D721Med (cell line): ENCODE measurements at regions not wholly inside any gene's neighbourhood (a gene's known extent, or its start where the extent isn't known, plus 50 kb on each side); places are given as distances from the start of the nearest gene placed in this dataset.
"Not testable (repeated sequence)": the region's sequence is repeated elsewhere in the genome, so short reads cannot be mapped to it uniquely, and the experiment has no call there.

Source experiments
- DNase-seq: peaks from one replicate; pipeline ENCODE4 v3.0.0; 2011; ENCODE audit warnings: low spot score; ENCODE audit not compliant: insufficient read length
- FAIRE-seq: peaks from 2 replicates; lab custom pipeline; 2011; peaks lifted over from hg19 to GRCh38; lab: Jason Lieb, UNC
- CTCF ChIP-seq: IDR thresholded peaks from 2 replicates; pipeline ENCODE4 v1.5.1; 2012; ENCODE audit warnings: mild to moderate bottlenecking, control low read depth; ENCODE audit not compliant: insufficient read depth; ENCODE audit errors: missing control alignments

- no peak for FAIRE-seq
- DNase-seq, result no peak
- no peak for TF ChIP-seq CTCF
Observed at GRCh38 chr10:109308971-109309370, 614.3 kb downstream of the XPNPEP1 start.

- FAIRE-seq, DNase-seq: not testable (repeated sequence)
Observed at GRCh38 chr10:109307102-109307501, 616.2 kb downstream of the XPNPEP1 start.

- DNase-seq, result no peak
- no peak for TF ChIP-seq CTCF
- FAIRE-seq, result no peak
Observed at GRCh38 chr10:109306698-109307097, 616.6 kb downstream of the XPNPEP1 start.

- FAIRE-seq, result no peak
- no peak for DNase-seq
- no peak for TF ChIP-seq CTCF
Observed at GRCh38 chr10:109287858-109288257, 635.5 kb downstream of the XPNPEP1 start.

- FAIRE-seq (no peak), DNase-seq (no peak)
- TF ChIP-seq CTCF, result no peak
Observed at GRCh38 chr10:109282510-109282909, 640.8 kb downstream of the XPNPEP1 start.

GRCh38 chr10:109281347-109281746, 642.0 kb downstream of the XPNPEP1 start:
- DNase-seq, result no peak
- no peak for FAIRE-seq
- no peak for TF ChIP-seq CTCF

GRCh38 chr10:109280837-109281236, 642.5 kb downstream of the XPNPEP1 start:
- DNase-seq (no peak), FAIRE-seq (no peak)
- TF ChIP-seq CTCF, result no peak

GRCh38 chr10:109277456-109277855, 645.9 kb downstream of the XPNPEP1 start:
- no peak for DNase-seq
- no peak for TF ChIP-seq CTCF
- FAIRE-seq, result no peak
